ENCODE measurements at regions not wholly inside any gene's neighbourhood (a gene's known extent, or its start where the extent isn't known, plus 50 kb on each side); places are given as distances from the start of the nearest gene placed in this dataset.

GRCh38 chr3:162139841-162140240 lies 643.2 kb downstream of the OTOL1 start:
- no peak for TF ChIP-seq POLR2A (IDR thresholded peaks at IDR 0.05)
- TF ChIP-seq, protein P1, sequence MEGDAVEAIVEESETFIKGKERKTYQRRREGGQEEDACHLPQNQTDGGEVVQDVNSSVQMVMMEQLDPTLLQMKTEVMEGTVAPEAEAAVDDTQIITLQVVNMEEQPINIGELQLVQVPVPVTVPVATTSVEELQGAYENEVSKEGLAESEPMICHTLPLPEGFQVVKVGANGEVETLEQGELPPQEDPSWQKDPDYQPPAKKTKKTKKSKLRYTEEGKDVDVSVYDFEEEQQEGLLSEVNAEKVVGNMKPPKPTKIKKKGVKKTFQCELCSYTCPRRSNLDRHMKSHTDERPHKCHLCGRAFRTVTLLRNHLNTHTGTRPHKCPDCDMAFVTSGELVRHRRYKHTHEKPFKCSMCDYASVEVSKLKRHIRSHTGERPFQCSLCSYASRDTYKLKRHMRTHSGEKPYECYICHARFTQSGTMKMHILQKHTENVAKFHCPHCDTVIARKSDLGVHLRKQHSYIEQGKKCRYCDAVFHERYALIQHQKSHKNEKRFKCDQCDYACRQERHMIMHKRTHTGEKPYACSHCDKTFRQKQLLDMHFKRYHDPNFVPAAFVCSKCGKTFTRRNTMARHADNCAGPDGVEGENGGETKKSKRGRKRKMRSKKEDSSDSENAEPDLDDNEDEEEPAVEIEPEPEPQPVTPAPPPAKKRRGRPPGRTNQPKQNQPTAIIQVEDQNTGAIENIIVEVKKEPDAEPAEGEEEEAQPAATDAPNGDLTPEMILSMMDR (IDR thresholded peaks at IDR 0.05) = no peak
